ENCODE measurements at regions not wholly inside any gene's neighbourhood (a gene's known extent, or its start where the extent isn't known, plus 50 kb on each side); places are given as distances from the start of the nearest gene placed in this dataset.

- TF ChIP-seq EP300 (IDR thresholded peaks at IDR 0.05; ENCODE audit: borderline replicate concordance) (no peak), RAD21 (IDR thresholded peaks at IDR 0.05; ENCODE audit: low read depth) (no peak), REST (IDR thresholded peaks at IDR 0.05; ENCODE audit: low read depth) (no peak), TAF1 (IDR thresholded peaks at IDR 0.05; ENCODE audit: low read depth) (no peak), CEBPB (IDR thresholded peaks at IDR 0.05) (no peak)
- TF ChIP-seq, protein P1, sequence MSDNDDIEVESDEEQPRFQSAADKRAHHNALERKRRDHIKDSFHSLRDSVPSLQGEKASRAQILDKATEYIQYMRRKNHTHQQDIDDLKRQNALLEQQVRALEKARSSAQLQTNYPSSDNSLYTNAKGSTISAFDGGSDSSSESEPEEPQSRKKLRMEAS (IDR thresholded peaks at IDR 0.05): no peak
Measured at GRCh38 chr9:659286-659685, 182.2 kb upstream of the DMRT1 start.
